H9 (cell line): ENCODE measurements at regions not wholly inside any gene's neighbourhood (a gene's known extent, or its start where the extent isn't known, plus 50 kb on each side); places are given as distances from the start of the nearest gene placed in this dataset.

Source experiments
- DNase-seq: peaks from one replicate; pipeline ENCODE4 v3.0.0-alpha.2; 2017
- H2AFZ ChIP-seq: one replicate; pipeline ENCODE4 v1.6.1; 2013; ENCODE audit warnings: mild to moderate bottlenecking, low read length, control low read depth, moderate library complexity
- H2AK5ac ChIP-seq: 2 replicates; pipeline ENCODE4 v1.6.1; 2013; ENCODE audit warnings: low read length, control low read depth, mixed read lengths; ENCODE audit not compliant: insufficient read length
- H2BK120ac ChIP-seq: one replicate; pipeline ENCODE4 v1.6.1; 2013; ENCODE audit warnings: low read depth, mild to moderate bottlenecking, low read length, control low read depth, inconsistent platforms; ENCODE audit not compliant: poor library complexity, severe bottlenecking
- H2BK12ac ChIP-seq: 2 replicates; pipeline ENCODE4 v1.6.1; 2013; ENCODE audit warnings: low read length, control low read depth, mixed read lengths, low read depth; ENCODE audit not compliant: insufficient read length
- H2BK15ac ChIP-seq: 2 replicates; pipeline ENCODE4 v1.6.1; 2013; ENCODE audit warnings: low read depth, low read length, control low read depth
- H2BK20ac ChIP-seq: one replicate; pipeline ENCODE4 v1.6.1; 2013; ENCODE audit warnings: low read depth, mild to moderate bottlenecking, low read length, control low read depth, inconsistent platforms; ENCODE audit not compliant: poor library complexity, severe bottlenecking
- H2BK5ac ChIP-seq: 2 replicates; pipeline ENCODE4 v1.6.1; 2013; ENCODE audit warnings: low read length, control low read depth, mixed read lengths; ENCODE audit not compliant: insufficient read length
- H3K14ac ChIP-seq: 2 replicates; pipeline ENCODE4 v1.6.1; 2013; ENCODE audit warnings: low read length, control low read depth; ENCODE audit not compliant: insufficient read depth
- H3K18ac ChIP-seq: 2 replicates; pipeline ENCODE4 v1.6.1; 2013; ENCODE audit warnings: low read depth, mild to moderate bottlenecking, mixed read lengths, low read length, control low read depth; ENCODE audit not compliant: insufficient read length
- H3K23ac ChIP-seq: 2 replicates; pipeline ENCODE4 v1.6.1; 2013; ENCODE audit warnings: low read length, control low read depth, mixed read lengths, low read depth; ENCODE audit not compliant: insufficient read length
- H3K23me2 ChIP-seq: 2 replicates; pipeline ENCODE4 v1.6.1; 2013; ENCODE audit warnings: low read depth, mild to moderate bottlenecking, mixed read lengths, low read length, control low read depth; ENCODE audit not compliant: insufficient read length, poor library complexity, severe bottlenecking
- H3K27ac ChIP-seq: 2 replicates; pipeline ENCODE4 v1.5.1; 2013; ENCODE audit warnings: low read length, control low read depth, mixed read lengths, low read depth; ENCODE audit not compliant: insufficient read length
- H3K27me3 ChIP-seq: 2 replicates; pipeline ENCODE4 v1.6.1; 2013; ENCODE audit warnings: low read length, control low read depth, inconsistent platforms; ENCODE audit not compliant: insufficient read depth
- H3K4ac ChIP-seq: 2 replicates; pipeline ENCODE4 v1.6.1; 2013; ENCODE audit warnings: low read depth, mild to moderate bottlenecking, control low read depth, inconsistent platforms, low read length, moderate library complexity
- H3K4me1 ChIP-seq: 2 replicates; pipeline ENCODE4 v1.6.1; 2013; ENCODE audit warnings: low read length, control low read depth, inconsistent platforms; ENCODE audit not compliant: insufficient read depth
- H3K4me2 ChIP-seq: 2 replicates; pipeline ENCODE4 v1.6.1; 2013; ENCODE audit warnings: low read length, control low read depth, mixed read lengths; ENCODE audit not compliant: insufficient read length, insufficient read depth
- H3K56ac ChIP-seq: 2 replicates; pipeline ENCODE4 v1.6.1; 2013; ENCODE audit warnings: low read depth, mild to moderate bottlenecking, mixed read lengths, low read length, control low read depth; ENCODE audit not compliant: insufficient read length
- H3K79me1 ChIP-seq: 2 replicates; pipeline ENCODE4 v1.6.1; 2013; ENCODE audit warnings: low read depth, mild to moderate bottlenecking, moderate library complexity, low read length, control low read depth, inconsistent platforms; ENCODE audit not compliant: insufficient read depth, poor library complexity, severe bottlenecking
- H3K79me2 ChIP-seq: 2 replicates; pipeline ENCODE4 v1.6.1; 2013; ENCODE audit warnings: low read length, control low read depth, inconsistent platforms; ENCODE audit not compliant: insufficient read depth
- H3K9ac ChIP-seq: 2 replicates; pipeline ENCODE4 v1.6.1; 2013; ENCODE audit warnings: low read length, control low read depth, mixed read lengths; ENCODE audit not compliant: insufficient read length; ENCODE audit errors: extremely low read depth
- H3K9me3 ChIP-seq: one replicate; pipeline ENCODE4 v1.6.1; 2013; ENCODE audit warnings: low read depth, low read length, inconsistent platforms; ENCODE audit not compliant: control insufficient read depth
- H3T11ph ChIP-seq: one replicate; pipeline ENCODE4 v1.6.1; 2013; ENCODE audit warnings: mild to moderate bottlenecking, low read length, control low read depth, inconsistent platforms
- H4K20me1 ChIP-seq: one replicate; pipeline ENCODE4 v1.6.1; 2013; ENCODE audit not compliant: control insufficient read depth, insufficient read length, insufficient read depth
- H4K5ac ChIP-seq: 2 replicates; pipeline ENCODE4 v1.6.1; 2013; ENCODE audit warnings: low read depth, mild to moderate bottlenecking, mixed read lengths, low read length, control low read depth; ENCODE audit not compliant: insufficient read length
- H4K8ac ChIP-seq: replicated peaks from 2 replicates; pipeline ENCODE4 v1.6.1; 2013; ENCODE audit warnings: low read length, control low read depth, mixed read lengths, low read depth; ENCODE audit not compliant: insufficient read length
- H4K91ac ChIP-seq: 2 replicates; pipeline ENCODE4 v1.6.1; 2013; ENCODE audit warnings: low read depth, mild to moderate bottlenecking, moderate library complexity, mixed read lengths, low read length, control low read depth; ENCODE audit not compliant: insufficient read length
- H3K27ac Mint-ChIP-seq, 3 experiments: 2 replicates in 2 of 3; 3 replicates in 1 of 3; pipeline ENCODE4 v1.8.0; 2020 to 2021; ENCODE audit warnings: mixed read lengths in 3 of 3, mild to moderate bottlenecking in 1 of 3, moderate library complexity in 1 of 3
- H3K27me3 Mint-ChIP-seq: 2 replicates; pipeline ENCODE4 v1.8.0; 2021; ENCODE audit warnings: low read depth, mild to moderate bottlenecking, moderate library complexity, mixed read lengths
- H3K36me3 Mint-ChIP-seq, 3 experiments: 2 replicates in 2 of 3; 3 replicates in 1 of 3; pipeline ENCODE4 v1.8.0; 2020 to 2021; ENCODE audit warnings: low read depth in 3 of 3, mixed read lengths in 3 of 3; ENCODE audit not compliant: insufficient read depth in 1 of 3
- H3K4me1 Mint-ChIP-seq, 2 experiments: 2 replicates each; pipeline ENCODE4 v1.8.0; 2020; ENCODE audit warnings: mixed read lengths in 2 of 2
- H3K4me3 Mint-ChIP-seq, 2 experiments: 2 replicates in 1 of 2; 3 replicates in 1 of 2; pipeline ENCODE4 v1.8.0; 2020 to 2021; ENCODE audit warnings: mild to moderate bottlenecking in 2 of 2, mixed read lengths in 2 of 2, moderate library complexity in 1 of 2
- H3K9me3 Mint-ChIP-seq, 2 experiments: 2 replicates in 1 of 2; 3 replicates in 1 of 2; pipeline ENCODE4 v1.8.0; 2020; ENCODE audit warnings: mild to moderate bottlenecking in 2 of 2, mixed read lengths in 2 of 2, moderate library complexity in 1 of 2
- CTCF ChIP-seq: fragments of 200-600 bp; sonication (generic); conservative IDR thresholded peaks from 3 replicates; pipeline ENCODE4 v1.8.0; 2021; ENCODE audit warnings: antibody characterized with exemption, mild to moderate bottlenecking
- WGBS: extraction: QIAGEN DNeasy Blood & Tissue Kit; methylation state at CpG from one replicate; pipeline ENCODE4 v1.1.7; 2013; ENCODE audit warnings: missing lambda C conversion rate, low lambda C conversion rate, mixed read lengths; ENCODE audit not compliant: insufficient read length; ENCODE audit errors: extremely low coverage; 5-methylcytosine and 5-hydroxymethylcytosine counted together

GRCh38 chr11:122246874-122247273 lies 130.9 kb upstream of the BLID start:
- no peak overlapping the region for H4K91ac ChIP-seq
- H2BK120ac ChIP-seq: no peak overlapping the region
- H2BK15ac ChIP-seq: no peak overlapping the region
- H3K9ac ChIP-seq: no peak overlapping the region
- H3K79me2 ChIP-seq: no peaks in the 10 kb centered on the region
- no peak overlapping the region for H2BK20ac ChIP-seq
- no peak overlapping the region for H4K8ac ChIP-seq
- no peaks in the 10 kb centered on the region; the same call in 1 of the 2 replicates for H3K4me1 ChIP-seq
- DNase-seq: no peak
- no peaks in the 10 kb centered on the region for H4K20me1 ChIP-seq
- no peak overlapping the region for H3K4me2 ChIP-seq
- H3K27me3 ChIP-seq: no peaks in the 10 kb centered on the region
- H3K23ac ChIP-seq: no peak overlapping the region
- H4K5ac ChIP-seq: no peak overlapping the region
- H3K27ac ChIP-seq: no peak overlapping the region
- H3K9me3 ChIP-seq: no peaks in the 10 kb centered on the region
- no peak overlapping the region for H2BK5ac ChIP-seq
- H3K23me2 ChIP-seq: no peaks in the 10 kb centered on the region
- no peak overlapping the region for H3K14ac ChIP-seq
- WGBS: no CpG with 5 or more reads among the region's 2 CpGs
- no peak overlapping the region for H3K4ac ChIP-seq
- Mint-ChIP-seq H3K27me3 (peaks cover 7% of the 10 kb centered on the region), H3K4me1 (peaks cover 3 to 11% of the 10 kb centered on the region in 2 experiments; a peak in 2 of 4 replicates), H3K36me3 (no peaks in the 10 kb centered on the region), H3K9me3 (no peaks in the 10 kb centered on the region), H3K27ac (no peak overlapping the region), H3K4me3 (no peak overlapping the region)
- H3K79me1 ChIP-seq: no peaks in the 10 kb centered on the region
- H3T11ph ChIP-seq: no peak overlapping the region
- H2AFZ ChIP-seq: no peak overlapping the region
- no peak for TF ChIP-seq CTCF
- no peak overlapping the region for H3K18ac ChIP-seq
- no peak overlapping the region for H2BK12ac ChIP-seq
- H3K56ac ChIP-seq: no peak overlapping the region
- H2AK5ac ChIP-seq: no peak overlapping the region
